Panc1 (cell line): ENCODE measurements at regions not wholly inside any gene's neighbourhood (a gene's known extent, or its start where the extent isn't known, plus 50 kb on each side); places are given as distances from the start of the nearest gene placed in this dataset.

Source experiments
- ATAC-seq: fragments of 200-7000 bp; cut with Tn5 transposase; 2 replicates; pipeline ENCODE4 v1.9.1; 2020; ENCODE audit warnings: mild to moderate bottlenecking, moderate library complexity
- BruUV-seq: library from RNA; stranded (reverse); fragments of 400-500 nt; replicated peaks from 2 replicates; lab custom pipeline; 2021; lab: Mats Ljungman, UMichigan
- CTCF ChIA-PET: fragments of 300-600 bp; sonication (Branson Sonifier 250); formaldehyde crosslinking; loops from one replicate; lab custom pipeline; 2022; ENCODE audit warnings: antibody characterized with exemption; lab: Charles Lee
- POLR2A ChIA-PET: fragments of 300-600 bp; sonication (Branson Sonifier 250); formaldehyde crosslinking; loops from one replicate; lab custom pipeline; 2022; ENCODE audit warnings: antibody characterized with exemption; lab: Charles Lee
- DNase-seq: peaks from one replicate; pipeline ENCODE4 v3.0.0-alpha.2; 2010; ENCODE audit warnings: low read depth, low spot score
- H3K27ac ChIP-seq: 2 replicates; pipeline ENCODE4 v1.5.1; 2011; ENCODE audit warnings: mild to moderate bottlenecking, low read length, inconsistent platforms
- H3K27me3 ChIP-seq: fragments of 200-500 bp; sonication (Bioruptor generic); 2 replicates; pipeline ENCODE4 v1.6.0; 2014; ENCODE audit warnings: low read length, inconsistent platforms; ENCODE audit not compliant: control insufficient read depth, insufficient read depth
- H3K36me3 ChIP-seq: fragments of 200-500 bp; sonication (Bioruptor generic); 2 replicates; pipeline ENCODE4 v1.5.1; 2014; ENCODE audit warnings: inconsistent platforms, mild to moderate bottlenecking, low read length, moderate library complexity; ENCODE audit not compliant: control insufficient read depth, insufficient read depth
- H3K4me1 ChIP-seq: 2 replicates; pipeline ENCODE4 v1.5.1; 2011; ENCODE audit warnings: inconsistent platforms, mild to moderate bottlenecking, low read length, moderate library complexity; ENCODE audit not compliant: control insufficient read depth, insufficient read depth
- H3K4me3 ChIP-seq, 2 experiments: 2 replicates each; pipeline ENCODE4 v1.5.1; 2011 to 2012; ENCODE audit warnings: low read depth in 2 of 2, low read length in 2 of 2, mild to moderate bottlenecking in 2 of 2, inconsistent platforms in 1 of 2, moderate library complexity in 1 of 2
- H3K9me3 ChIP-seq: fragments of 200-500 bp; sonication (Bioruptor generic); 2 replicates; pipeline ENCODE4 v1.5.1; 2014; ENCODE audit warnings: low read depth, mild to moderate bottlenecking, inconsistent platforms, low read length, moderate library complexity; ENCODE audit not compliant: control insufficient read depth, insufficient read depth
- POLR2AphosphoS5 ChIP-seq: IDR thresholded peaks from 2 replicates; pipeline ENCODE4 v1.6.1; 2012; ENCODE audit warnings: mild to moderate bottlenecking, low read depth, low read length, moderate library complexity
- SIN3A ChIP-seq: IDR thresholded peaks from 2 replicates; pipeline ENCODE4 v1.6.1; 2012; ENCODE audit warnings: low read depth, mild to moderate bottlenecking, low read length, moderate library complexity, borderline replicate concordance; ENCODE audit not compliant: insufficient read depth
- TCF7L2 ChIP-seq: IDR thresholded peaks from 2 replicates; pipeline ENCODE4 v1.6.1; 2011; ENCODE audit warnings: mild to moderate bottlenecking, low read depth, low read length, inconsistent platforms
- in situ Hi-C: cut with HindIII; loops from 2 replicates; pipeline ENCODE4 v1.10.0; 2016; ENCODE audit warnings: low sequenced_read_pairs, low pct_unique_long_range_greater_than_20kb
- intact Hi-C: fragments of 100-400 bp; cut with micrococcal nuclease; formaldehyde crosslinking; loops from one replicate; pipeline ENCODE4 v1.10.0; 2022; ENCODE audit not compliant: unreplicated experiment
- TF ChIP-seq, protein P1 (sequence below), 2 experiments: IDR thresholded peaks; 2 replicates each; pipeline ENCODE4 v1.6.1; 2011 to 2012; ENCODE audit warnings: low read depth in 2 of 2, control low read depth in 1 of 2, low read length in 1 of 2, mild to moderate bottlenecking in 1 of 2, moderate library complexity in 1 of 2; ENCODE audit not compliant: insufficient read depth in 1 of 2
- TF ChIP-seq, protein P2 (sequence below): fragments of 450-650 bp; IDR thresholded peaks from 2 replicates; pipeline ENCODE4 v1.5.1; 2017; ENCODE audit warnings: mild to moderate bottlenecking

DNA sequence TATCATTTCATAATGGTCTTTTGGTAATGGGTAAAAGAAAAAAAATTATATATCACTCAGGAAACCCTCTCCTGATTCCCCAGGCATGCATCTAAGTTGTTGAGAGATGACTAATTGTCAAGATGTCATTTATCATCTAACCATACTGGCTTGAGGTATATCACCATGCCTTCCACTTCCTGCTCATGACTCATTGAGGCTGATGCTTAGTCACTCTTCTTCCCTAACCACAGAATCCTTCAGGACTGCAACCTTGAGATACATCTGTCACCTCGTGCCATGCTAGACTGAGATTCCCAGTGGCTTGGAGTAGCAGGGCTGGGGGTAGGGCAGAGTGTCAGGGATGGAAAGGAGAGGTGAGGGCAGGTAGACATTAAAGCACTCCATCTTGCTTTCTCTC lies 782.5 kb upstream of the INTU start:
- H3K4me1 ChIP-seq = no peaks in the 10 kb centered on the region
- peak; percentile 86 for ATAC-seq
- H3K27me3 ChIP-seq = no peaks in the 10 kb centered on the region
- no peaks in the 10 kb centered on the region for H3K36me3 ChIP-seq
- intact Hi-C loops (no loop called here), in situ Hi-C loops (no loop called here)
- TF ChIP-seq, protein P1, sequence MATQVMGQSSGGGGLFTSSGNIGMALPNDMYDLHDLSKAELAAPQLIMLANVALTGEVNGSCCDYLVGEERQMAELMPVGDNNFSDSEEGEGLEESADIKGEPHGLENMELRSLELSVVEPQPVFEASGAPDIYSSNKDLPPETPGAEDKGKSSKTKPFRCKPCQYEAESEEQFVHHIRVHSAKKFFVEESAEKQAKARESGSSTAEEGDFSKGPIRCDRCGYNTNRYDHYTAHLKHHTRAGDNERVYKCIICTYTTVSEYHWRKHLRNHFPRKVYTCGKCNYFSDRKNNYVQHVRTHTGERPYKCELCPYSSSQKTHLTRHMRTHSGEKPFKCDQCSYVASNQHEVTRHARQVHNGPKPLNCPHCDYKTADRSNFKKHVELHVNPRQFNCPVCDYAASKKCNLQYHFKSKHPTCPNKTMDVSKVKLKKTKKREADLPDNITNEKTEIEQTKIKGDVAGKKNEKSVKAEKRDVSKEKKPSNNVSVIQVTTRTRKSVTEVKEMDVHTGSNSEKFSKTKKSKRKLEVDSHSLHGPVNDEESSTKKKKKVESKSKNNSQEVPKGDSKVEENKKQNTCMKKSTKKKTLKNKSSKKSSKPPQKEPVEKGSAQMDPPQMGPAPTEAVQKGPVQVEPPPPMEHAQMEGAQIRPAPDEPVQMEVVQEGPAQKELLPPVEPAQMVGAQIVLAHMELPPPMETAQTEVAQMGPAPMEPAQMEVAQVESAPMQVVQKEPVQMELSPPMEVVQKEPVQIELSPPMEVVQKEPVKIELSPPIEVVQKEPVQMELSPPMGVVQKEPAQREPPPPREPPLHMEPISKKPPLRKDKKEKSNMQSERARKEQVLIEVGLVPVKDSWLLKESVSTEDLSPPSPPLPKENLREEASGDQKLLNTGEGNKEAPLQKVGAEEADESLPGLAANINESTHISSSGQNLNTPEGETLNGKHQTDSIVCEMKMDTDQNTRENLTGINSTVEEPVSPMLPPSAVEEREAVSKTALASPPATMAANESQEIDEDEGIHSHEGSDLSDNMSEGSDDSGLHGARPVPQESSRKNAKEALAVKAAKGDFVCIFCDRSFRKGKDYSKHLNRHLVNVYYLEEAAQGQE (IDR thresholded peaks at IDR 0.05; ENCODE audit: insufficient read depth in 1 of 2, low read depth in 2 of 2, low read length in 1 of 2) = no peak
- TF ChIP-seq TCF7L2 = no peak
- TF ChIP-seq, protein P2, sequence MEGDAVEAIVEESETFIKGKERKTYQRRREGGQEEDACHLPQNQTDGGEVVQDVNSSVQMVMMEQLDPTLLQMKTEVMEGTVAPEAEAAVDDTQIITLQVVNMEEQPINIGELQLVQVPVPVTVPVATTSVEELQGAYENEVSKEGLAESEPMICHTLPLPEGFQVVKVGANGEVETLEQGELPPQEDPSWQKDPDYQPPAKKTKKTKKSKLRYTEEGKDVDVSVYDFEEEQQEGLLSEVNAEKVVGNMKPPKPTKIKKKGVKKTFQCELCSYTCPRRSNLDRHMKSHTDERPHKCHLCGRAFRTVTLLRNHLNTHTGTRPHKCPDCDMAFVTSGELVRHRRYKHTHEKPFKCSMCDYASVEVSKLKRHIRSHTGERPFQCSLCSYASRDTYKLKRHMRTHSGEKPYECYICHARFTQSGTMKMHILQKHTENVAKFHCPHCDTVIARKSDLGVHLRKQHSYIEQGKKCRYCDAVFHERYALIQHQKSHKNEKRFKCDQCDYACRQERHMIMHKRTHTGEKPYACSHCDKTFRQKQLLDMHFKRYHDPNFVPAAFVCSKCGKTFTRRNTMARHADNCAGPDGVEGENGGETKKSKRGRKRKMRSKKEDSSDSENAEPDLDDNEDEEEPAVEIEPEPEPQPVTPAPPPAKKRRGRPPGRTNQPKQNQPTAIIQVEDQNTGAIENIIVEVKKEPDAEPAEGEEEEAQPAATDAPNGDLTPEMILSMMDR = no peak
- no peak for TF ChIP-seq SIN3A
- TF ChIP-seq POLR2AphosphoS5 = no peak
- BruUV-seq = no TSS peak
- H3K4me3 ChIP-seq = no peak overlapping the region
- CTCF ChIA-PET = no interaction called here
- no peaks in the 10 kb centered on the region for H3K9me3 ChIP-seq
- POLR2A ChIA-PET = no interaction called here
- no peak overlapping the region for H3K27ac ChIP-seq
- peak; percentile 80 for DNase-seq

DNA sequence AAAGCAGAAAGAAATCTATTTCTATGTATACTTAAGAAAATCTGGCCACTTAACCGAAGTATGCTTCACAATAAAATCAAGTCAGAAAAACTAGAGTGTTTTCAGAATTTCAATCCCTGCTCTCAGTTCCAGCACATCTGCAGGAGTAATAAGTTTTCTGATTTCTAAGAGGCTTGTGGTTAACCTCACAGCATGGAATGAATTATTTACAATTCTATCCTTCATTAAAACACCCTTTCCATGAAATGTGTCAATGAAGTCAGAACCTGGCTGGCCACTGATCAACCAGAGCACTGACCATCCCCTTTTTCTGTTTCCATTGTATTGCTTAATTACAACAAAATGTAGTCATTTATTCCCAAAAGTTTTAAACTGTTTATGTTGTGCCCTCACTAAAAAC lies 781.4 kb upstream of the INTU start:
- Histone ChIP-seq H3K36me3 (no peaks in the 10 kb centered on the region), H3K4me1 (no peaks in the 10 kb centered on the region), H3K27me3 (no peaks in the 10 kb centered on the region), H3K27ac (no peak overlapping the region), H3K9me3 (no peaks in the 10 kb centered on the region), H3K4me3 (no peak overlapping the region)
- CTCF ChIA-PET = no interaction called here
- intact Hi-C loops (no loop called here), in situ Hi-C loops (no loop called here)
- ATAC-seq (no peak), DNase-seq (no peak)
- TF ChIP-seq SIN3A (no peak), POLR2AphosphoS5 (no peak), TCF7L2 (no peak)
- TF ChIP-seq, protein P1 (IDR thresholded peaks at IDR 0.05; ENCODE audit: insufficient read depth in 1 of 2, low read depth in 2 of 2, low read length in 1 of 2) = no peak
- TF ChIP-seq, protein P2 = no peak
- POLR2A ChIA-PET = no interaction called here
- BruUV-seq = no TSS peak
